NCI-H1436 (cell line): ENCODE measurements at regions not wholly inside any gene's neighbourhood (a gene's known extent, or its start where the extent isn't known, plus 50 kb on each side); places are given as distances from the start of the nearest gene placed in this dataset.
A peak's percentile ranks its signal among the peaks of the same experiment; 100 is the strongest.

Experiments used
- DNase-seq: peaks from one replicate; lab custom pipeline; 2025; lab: John Stamatoyannopoulos, UW

- no peak for DNase-seq
Observed at GRCh38 chr6:164152611-164153010, 738.1 kb downstream of the QKI start.

DNA sequence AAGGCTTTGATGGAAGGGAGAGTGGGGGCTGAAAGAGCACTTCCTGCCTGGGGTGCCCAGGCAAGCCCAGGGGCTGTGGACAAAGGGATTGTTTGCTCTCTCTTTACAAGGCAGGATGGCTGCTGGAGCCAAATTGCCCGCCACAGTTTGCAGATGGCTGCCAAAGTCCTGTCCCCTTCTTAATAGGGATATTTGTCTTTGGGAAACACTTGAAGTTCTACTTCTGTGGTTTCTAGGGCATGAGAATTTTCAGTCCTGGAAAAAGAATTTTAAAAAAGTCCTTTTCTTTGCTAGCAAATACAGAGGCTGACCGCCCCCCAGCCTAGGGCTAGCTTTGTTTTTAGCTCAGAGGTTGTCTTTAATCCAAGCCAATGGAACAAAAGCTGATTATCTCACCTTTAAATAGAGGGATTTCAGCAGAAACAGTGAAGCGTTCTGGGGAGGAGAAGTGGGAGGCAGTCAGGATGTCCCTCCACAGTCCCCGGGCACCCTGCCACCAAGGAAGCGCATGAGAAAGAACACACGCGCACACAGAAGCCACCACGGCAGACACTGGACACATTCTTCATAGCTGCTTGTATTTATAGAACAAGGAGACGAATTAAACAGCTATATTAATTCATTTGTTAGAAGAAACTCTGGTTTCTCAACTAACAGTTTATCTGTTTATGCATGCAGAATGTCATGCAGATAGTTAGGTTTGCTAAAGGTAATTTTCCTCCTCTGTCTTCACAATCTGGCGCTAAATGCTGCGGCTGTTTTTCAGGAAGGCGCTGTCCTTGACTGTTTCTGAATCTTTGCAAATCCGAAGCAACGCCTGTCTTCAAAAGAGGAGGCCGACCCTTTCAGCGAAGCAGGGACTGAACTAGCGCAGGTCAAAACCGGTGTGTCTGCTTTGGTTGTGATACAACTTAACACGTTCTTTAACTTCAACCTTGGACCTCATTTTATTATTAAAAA is 736.9 kb downstream of the QKI start:
- DNase-seq, result no peak

DNA sequence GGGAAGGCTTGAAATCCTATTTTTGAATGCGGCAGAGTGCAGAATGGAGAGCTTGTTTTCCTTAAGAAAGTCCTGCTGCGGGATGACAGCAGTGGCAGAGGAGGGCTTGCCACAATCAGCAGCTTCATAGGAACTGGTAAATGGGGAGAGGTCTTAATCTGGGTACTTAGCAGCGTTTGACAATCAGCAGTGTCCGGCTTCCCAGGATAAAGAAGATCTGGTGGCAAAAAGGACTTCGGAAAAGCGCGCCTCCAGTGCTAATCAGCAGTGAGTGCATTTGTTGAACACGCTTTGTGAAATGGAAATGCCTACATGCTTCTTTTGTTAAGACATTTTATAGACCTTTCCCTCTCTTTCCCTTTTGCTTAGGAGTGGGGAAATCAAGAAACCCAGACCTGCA is 735.7 kb downstream of the QKI start:
- DNase-seq, result no peak

GRCh38 chr6:164148788-164149187 is 734.3 kb downstream of the QKI start:
- no peak for DNase-seq

DNA sequence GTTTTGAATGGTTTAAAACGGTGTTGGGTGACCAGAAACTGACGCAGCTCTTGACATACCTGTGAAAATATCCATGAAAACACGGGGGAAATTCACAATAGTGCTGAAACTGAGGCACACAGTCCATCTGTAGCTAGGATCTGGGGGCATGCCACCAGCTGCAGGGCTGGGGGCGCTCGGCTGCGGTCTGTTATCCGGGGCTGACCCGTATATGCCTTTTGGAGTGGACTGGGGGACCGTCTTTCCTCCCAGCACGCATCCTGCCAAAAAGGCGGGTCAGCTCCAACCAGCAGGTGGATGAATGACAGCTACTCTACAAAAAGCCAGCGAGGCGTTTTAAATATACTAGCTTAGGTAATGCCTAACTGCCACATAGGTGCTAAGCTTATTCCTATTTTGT is 729.8 kb downstream of the QKI start:
- no peak for DNase-seq

- DNase-seq, result no peak
Observed at GRCh38 chr6:164142322-164142721, 727.8 kb downstream of the QKI start.

- no peak for DNase-seq
Observed at GRCh38 chr6:164135511-164136132, 721.1 kb downstream of the QKI start.

DNA sequence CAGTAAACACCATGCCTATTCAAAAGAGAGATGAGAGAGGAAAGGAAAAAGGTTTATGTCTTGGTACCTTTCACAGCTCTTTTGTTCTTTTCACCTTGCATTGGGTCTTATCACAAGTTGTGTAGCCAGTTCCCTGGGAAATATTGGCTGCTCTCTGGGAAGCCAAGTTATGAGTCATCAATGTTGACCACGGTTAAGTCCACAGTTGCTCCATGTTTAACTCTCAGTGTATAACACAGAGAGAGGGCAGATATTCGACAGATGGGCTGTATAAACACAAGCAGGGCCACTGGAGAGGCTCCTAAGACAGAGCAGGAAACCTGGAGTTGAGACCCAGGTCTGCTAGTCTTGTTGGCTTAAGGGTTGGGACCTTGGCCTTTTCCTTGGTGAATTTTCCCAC is 718.6 kb downstream of the QKI start:
- DNase-seq, result no peak

DNA sequence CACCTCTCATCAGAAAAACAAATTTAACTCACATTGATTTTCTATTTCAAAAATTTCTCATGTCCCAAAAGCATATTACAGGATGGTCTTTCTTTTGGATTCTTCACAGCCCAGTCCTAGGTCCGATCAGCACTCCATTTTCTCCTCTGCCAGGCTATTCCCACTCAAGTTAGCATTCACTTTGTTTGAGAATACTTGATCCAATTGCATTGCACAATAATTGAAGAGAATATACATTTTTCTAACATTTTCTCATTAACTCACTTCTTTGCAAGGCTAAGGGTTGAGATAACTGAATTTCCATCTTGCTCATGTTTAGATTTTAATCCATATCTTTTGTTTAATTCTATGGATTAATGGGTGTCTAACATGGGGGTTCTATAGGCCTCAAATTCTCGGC is 716.1 kb downstream of the QKI start:
- no peak for DNase-seq

DNA sequence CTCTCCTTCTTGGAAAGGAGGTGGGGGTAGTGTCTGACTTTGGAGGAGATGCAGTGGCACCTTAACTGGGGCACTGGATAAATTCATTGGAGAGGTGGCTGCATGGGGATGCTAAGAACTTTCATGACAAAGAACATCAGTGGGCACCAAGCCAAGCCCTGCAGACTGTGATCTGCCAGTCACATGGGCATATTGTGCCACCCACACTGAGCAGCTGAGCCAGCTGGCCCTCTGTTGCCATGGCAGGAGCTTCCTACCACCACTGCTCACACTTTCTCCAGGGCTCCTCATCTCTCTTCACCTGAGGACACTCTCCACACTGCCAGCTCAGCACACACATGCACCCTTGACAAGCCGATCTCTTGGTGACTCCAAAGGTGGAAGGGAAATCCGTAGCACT is 715.6 kb downstream of the QKI start:
- DNase-seq, result peak; percentile 35

DNA sequence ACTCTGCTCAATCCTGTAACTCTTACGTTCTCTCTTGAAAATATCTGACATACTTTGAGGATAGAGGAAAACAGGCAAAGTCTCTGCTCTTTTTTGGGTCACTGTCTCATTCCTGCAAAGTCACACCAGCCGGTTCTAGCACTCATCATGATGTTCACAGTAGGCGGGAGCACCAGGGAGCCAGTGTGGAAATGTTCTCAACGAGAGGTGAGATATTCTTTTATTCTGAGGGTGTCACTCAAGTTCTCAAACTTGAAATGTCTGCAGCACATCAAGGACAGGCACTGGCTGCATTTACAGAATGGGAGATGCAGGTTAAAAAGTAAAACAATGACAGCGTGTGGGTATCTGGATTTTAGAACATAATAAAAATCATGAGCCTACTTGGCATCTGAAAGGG is 714.7 kb downstream of the QKI start:
- DNase-seq, result no peak

DNA sequence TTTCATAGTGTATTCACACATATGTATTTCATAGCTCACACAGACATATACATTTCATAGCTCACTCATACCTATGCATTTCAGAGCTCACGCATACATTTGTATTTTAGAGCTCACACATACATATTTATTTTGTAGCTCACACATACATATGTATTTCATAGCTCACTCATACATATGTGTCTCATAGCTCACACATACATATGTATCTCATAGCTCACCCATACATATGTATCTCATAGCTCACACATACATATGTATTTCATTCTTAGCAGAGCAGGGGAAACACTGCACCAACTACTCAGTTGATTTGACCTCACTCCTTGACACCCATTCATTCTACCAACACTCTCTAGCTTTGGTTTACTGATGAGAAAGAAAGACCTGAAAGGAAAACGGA is 713.6 kb downstream of the QKI start:
- no peak for DNase-seq

DNA sequence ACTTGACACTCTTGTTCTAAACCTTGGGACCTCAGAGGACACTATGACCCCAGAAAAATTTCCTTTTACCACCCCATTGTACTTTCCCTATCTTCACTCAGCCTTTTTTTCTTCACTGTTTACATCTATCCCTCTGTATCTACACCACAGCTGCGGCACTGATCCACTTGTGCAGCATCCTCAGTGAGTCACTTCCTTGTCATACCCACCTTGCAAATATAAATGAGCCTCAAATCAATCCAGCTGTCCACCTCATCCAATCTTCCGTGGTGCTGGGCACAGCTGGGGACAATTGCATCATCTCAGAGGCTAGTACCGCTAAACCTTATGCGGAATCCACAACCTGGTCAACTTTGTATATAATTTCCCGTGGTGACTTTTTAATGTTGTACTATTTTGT is 710.5 kb downstream of the QKI start:
- no peak for DNase-seq

- no peak for DNase-seq
Observed at GRCh38 chr6:164124473-164124872, 710.0 kb downstream of the QKI start.

DNA sequence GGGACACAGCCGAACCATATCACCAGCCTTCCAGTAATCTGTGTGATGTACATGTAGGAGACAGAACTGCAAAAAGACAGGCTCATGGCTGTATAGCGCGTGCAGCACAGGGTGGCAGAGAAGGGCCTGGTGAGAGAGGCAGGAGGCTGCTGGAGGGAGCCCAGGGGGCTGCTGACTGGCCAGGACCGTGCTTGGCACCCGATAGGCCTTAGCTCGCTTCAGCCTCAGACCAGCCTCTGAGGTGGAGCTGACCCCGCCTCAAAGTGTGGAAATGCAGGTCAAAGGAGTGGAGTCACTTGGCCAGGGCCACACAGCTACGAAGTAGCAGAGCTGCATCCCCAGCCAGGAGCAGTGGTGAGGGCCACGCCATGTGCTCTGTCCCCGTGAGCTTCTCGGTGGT is 707.6 kb downstream of the QKI start:
- DNase-seq, result no peak

- DNase-seq, result no peak
Observed at GRCh38 chr6:164121527-164121926, 707.0 kb downstream of the QKI start.

GRCh38 chr6:164114651-164115050 is 700.1 kb downstream of the QKI start:
- DNase-seq, result no peak

DNA sequence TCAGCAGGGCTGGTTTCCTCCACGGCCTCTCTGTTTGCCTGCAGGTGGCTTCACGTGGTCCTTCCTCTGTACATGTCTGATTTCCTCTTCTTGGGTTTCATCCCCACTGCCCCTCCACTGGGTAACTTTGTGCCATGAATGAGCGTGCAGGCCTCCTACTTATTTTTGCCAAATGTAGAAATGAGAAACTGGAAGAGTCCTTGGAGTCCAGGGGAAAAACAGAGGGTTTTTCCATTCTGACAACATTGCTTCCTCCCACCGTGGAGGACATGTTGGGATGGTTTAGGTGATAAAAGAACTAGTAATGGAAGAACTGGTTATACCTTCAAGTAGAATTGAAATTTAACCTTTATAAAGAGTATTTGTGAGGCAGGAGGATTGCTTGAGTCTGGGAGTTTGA is 699.5 kb downstream of the QKI start:
- DNase-seq, result no peak

DNA sequence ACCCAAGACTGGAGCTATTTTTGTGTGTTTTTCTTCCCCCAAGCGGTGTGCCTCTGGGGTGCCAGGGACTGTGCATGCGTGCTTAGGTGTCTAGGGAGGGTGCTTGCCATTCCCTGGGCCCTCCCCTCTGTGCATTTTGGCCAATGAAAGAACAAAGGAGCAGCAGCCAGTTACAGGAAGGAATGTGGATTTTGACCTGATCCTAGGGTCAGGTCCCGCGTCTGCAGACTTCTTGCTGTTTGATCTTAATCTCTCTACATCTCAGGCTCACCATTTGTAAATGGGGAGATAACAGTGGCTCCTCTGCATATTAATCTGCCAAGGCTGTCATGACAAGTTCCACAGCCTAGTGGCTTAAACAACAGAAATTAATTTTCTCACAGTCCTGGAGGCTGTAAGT is 699.1 kb downstream of the QKI start:
- no peak for DNase-seq

GRCh38 chr6:164109770-164110140 is 695.2 kb downstream of the QKI start:
- DNase-seq, result no peak

GRCh38 chr6:164108869-164109769 is 694.6 kb downstream of the QKI start:
- DNase-seq, result no peak

- no peak for DNase-seq
Observed at GRCh38 chr6:164108092-164108491, 693.6 kb downstream of the QKI start.
